ENCODE measurements at regions not wholly inside any gene's neighbourhood (a gene's known extent, or its start where the extent isn't known, plus 50 kb on each side); places are given as distances from the start of the nearest gene placed in this dataset.

DNA sequence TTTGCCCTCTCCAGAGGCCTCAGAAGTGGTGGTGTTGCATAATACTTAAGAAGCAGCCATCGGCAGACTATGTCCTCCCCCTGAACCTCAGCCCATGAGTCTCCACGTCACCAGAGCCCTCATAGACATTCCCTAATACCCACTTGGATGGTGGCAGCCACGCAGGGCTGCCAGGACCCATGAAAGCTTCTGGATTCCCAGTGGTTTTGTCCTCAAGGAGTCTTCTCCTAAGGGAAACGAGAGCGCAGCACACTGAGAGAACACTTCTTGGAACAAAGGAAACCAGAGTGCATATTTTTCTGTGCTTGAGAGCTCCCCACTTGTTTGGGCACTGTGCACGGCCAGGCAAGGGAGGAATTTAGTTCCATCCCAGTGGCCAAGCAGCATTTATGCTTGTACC lies 204.1 kb upstream of the DMD start:
- intact Hi-C loops (cut with DNase I), result no loop called here
- Histone ChIP-seq H3K36me3 (no peaks in the 10 kb centered on the region), H3K4me3 (no peak overlapping the region), H3K9me3 (no peaks in the 10 kb centered on the region), H3K4me1 (no peaks in the 10 kb centered on the region), H3K27me3 (no peaks in the 10 kb centered on the region), H3K27ac (no peak overlapping the region)
- TF ChIP-seq, protein P1, sequence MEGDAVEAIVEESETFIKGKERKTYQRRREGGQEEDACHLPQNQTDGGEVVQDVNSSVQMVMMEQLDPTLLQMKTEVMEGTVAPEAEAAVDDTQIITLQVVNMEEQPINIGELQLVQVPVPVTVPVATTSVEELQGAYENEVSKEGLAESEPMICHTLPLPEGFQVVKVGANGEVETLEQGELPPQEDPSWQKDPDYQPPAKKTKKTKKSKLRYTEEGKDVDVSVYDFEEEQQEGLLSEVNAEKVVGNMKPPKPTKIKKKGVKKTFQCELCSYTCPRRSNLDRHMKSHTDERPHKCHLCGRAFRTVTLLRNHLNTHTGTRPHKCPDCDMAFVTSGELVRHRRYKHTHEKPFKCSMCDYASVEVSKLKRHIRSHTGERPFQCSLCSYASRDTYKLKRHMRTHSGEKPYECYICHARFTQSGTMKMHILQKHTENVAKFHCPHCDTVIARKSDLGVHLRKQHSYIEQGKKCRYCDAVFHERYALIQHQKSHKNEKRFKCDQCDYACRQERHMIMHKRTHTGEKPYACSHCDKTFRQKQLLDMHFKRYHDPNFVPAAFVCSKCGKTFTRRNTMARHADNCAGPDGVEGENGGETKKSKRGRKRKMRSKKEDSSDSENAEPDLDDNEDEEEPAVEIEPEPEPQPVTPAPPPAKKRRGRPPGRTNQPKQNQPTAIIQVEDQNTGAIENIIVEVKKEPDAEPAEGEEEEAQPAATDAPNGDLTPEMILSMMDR (IDR thresholded peaks at IDR 0.05), result no peak
- TF ChIP-seq POLR2A (IDR thresholded peaks at IDR 0.05) (no peak), POLR2AphosphoS5 (IDR thresholded peaks at IDR 0.05; ENCODE audit: insufficient read depth in 1 of 2, low read depth in 1 of 2) (no peak)
- no peak for DNase-seq (ENCODE audit: extremely low spot score in 2 of 2)

GRCh38 chrX:33385546-33385945 lies 174.2 kb upstream of the DMD start:
- no peak for DNase-seq (ENCODE audit: extremely low spot score in 2 of 2)
- Histone ChIP-seq H3K27me3 (no peaks in the 10 kb centered on the region), H3K4me1 (no peaks in the 10 kb centered on the region), H3K36me3 (no peaks in the 10 kb centered on the region), H3K27ac (no peak overlapping the region), H3K9me3 (no peaks in the 10 kb centered on the region), H3K4me3 (no peak overlapping the region)
- intact Hi-C loops (cut with DNase I), result no loop called here
- no peak for TF ChIP-seq POLR2AphosphoS5 (IDR thresholded peaks at IDR 0.05; ENCODE audit: insufficient read depth in 1 of 2, low read depth in 1 of 2)
- no peak for TF ChIP-seq POLR2A (IDR thresholded peaks at IDR 0.05)
- TF ChIP-seq, protein P1 (IDR thresholded peaks at IDR 0.05), result no peak

GRCh38 chrX:33379839-33380238 lies 168.5 kb upstream of the DMD start:
- TF ChIP-seq POLR2A (IDR thresholded peaks at IDR 0.05) (no peak), POLR2AphosphoS5 (IDR thresholded peaks at IDR 0.05; ENCODE audit: insufficient read depth in 1 of 2, low read depth in 1 of 2) (no peak)
- TF ChIP-seq, protein P1 (IDR thresholded peaks at IDR 0.05), result no peak
- intact Hi-C loops (cut with DNase I), result no loop called here

DNA sequence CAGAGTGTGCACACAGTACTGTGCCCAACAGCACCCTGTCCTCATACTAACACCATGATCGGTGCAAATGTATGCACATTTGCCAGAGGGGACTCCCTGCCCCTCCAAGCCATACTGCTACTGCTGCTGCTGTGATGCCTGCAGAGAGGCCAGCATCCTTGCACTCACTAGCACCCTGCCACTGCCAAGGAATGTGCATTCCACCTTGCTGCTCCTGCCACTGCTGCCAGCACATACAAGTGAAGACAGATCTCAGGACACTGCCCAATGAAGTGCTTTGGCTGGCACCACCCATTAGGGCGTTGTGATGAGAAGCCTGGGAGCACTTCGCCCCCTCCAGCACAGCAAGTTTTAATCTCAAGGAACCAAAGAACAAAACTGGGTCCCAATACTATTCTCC lies 146.3 kb upstream of the DMD start:
- no peak for TF ChIP-seq POLR2AphosphoS5 (IDR thresholded peaks at IDR 0.05; ENCODE audit: insufficient read depth in 1 of 2, low read depth in 1 of 2)
- TF ChIP-seq POLR2A (IDR thresholded peaks at IDR 0.05), result no peak
- TF ChIP-seq, protein P1 (IDR thresholded peaks at IDR 0.05), result no peak
- no peaks in the 10 kb centered on the region for H3K4me1 ChIP-seq
- no peak overlapping the region for H3K4me3 ChIP-seq
- no peak overlapping the region for H3K27ac ChIP-seq
- intact Hi-C loops (cut with DNase I), result no loop called here
- no peaks in the 10 kb centered on the region for H3K9me3 ChIP-seq
- H3K36me3 ChIP-seq, result no peaks in the 10 kb centered on the region
- no peak for DNase-seq (ENCODE audit: extremely low spot score in 2 of 2)
- no peaks in the 10 kb centered on the region for H3K27me3 ChIP-seq

More at GRCh38 chrX:33379839-33380238, 168.5 kb upstream of the DMD start:
- Histone ChIP-seq H3K4me3 (no peak overlapping the region), H3K9me3 (no peaks in the 10 kb centered on the region), H3K36me3 (no peaks in the 10 kb centered on the region), H3K27ac (no peak overlapping the region), H3K27me3 (no peaks in the 10 kb centered on the region), H3K4me1 (no peaks in the 10 kb centered on the region)
- DNase-seq (ENCODE audit: extremely low spot score in 2 of 2), result no peak

DNA sequence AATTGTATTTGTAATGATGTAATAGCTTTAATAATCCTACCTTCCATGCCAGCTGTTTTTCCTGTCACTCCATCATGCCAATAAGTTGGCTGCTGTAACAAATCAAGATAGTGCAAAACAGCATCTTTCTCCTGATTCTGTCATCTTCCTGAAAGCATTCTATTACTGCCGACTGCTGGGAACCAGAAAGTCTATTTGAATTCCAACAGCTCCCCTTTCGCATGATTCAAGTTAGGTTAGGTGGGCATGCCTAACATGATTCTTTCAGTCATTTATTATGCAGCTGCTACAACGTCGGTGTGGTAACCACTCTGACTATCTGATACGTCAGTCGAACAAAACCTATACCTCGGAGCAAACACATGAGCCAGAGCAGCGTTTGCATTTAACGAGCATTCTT lies 127.9 kb upstream of the DMD start:
- intact Hi-C loops (cut with DNase I), result no loop called here
- Histone ChIP-seq H3K27ac (no peak overlapping the region), H3K27me3 (no peaks in the 10 kb centered on the region), H3K4me3 (peak overlapping the region in 1 of 2 donors; percentile 6), H3K4me1 (no peaks in the 10 kb centered on the region), H3K36me3 (no peaks in the 10 kb centered on the region), H3K9me3 (no peaks in the 10 kb centered on the region)
- no peak for TF ChIP-seq POLR2AphosphoS5 (IDR thresholded peaks at IDR 0.05; ENCODE audit: insufficient read depth in 1 of 2, low read depth in 1 of 2)
- no peak for TF ChIP-seq POLR2A (IDR thresholded peaks at IDR 0.05)
- TF ChIP-seq, protein P1 (IDR thresholded peaks at IDR 0.05), result no peak
- DNase-seq (ENCODE audit: extremely low spot score in 2 of 2), result no peak

Data from vagina (tissue), 2 donors.